Stomach (tissue), 8 donors: ENCODE measurements at regions not wholly inside any gene's neighbourhood (a gene's known extent, or its start where the extent isn't known, plus 50 kb on each side); places are given as distances from the start of the nearest gene placed in this dataset.

Source experiments
- DNase-seq, 2 donors: peaks; one replicate each; pipeline versions ENCODE4 v3.0.0 to v3.0.0-alpha.2; 2013 to 2019
- H3K27ac ChIP-seq, 5 donors: fragments of 200-600 bp in 4 of 5; sonication (generic) in 4 of 5; one replicate each; pipeline ENCODE4 v1.5.1; 2013 to 2019; ENCODE audit warnings: mild to moderate bottlenecking in 1 of 5, moderate library complexity in 1 of 5
- H3K27me3 ChIP-seq, 3 donors: fragments of 200-600 bp; sonication (generic); one replicate each; pipeline ENCODE4 v1.5.1; 2017 to 2019; ENCODE audit warnings: mixed run types in 1 of 3
- H3K36me3 ChIP-seq, 4 donors: fragments of 200-600 bp; sonication (generic); 1 replicate in 3 of 4; 2 replicates in 1 of 4; pipeline ENCODE4 v1.5.1; 2016 to 2019
- H3K4me1 ChIP-seq, 4 donors: fragments of 200-600 bp; sonication (generic); one replicate each; pipeline ENCODE4 v1.5.1; 2016 to 2019
- H3K4me3 ChIP-seq, 4 donors: fragments of 200-600 bp; sonication (generic) in 3 of 4; one replicate each; pipeline ENCODE4 v1.5.1; 2016 to 2019; ENCODE audit warnings: mild to moderate bottlenecking in 1 of 4
- H3K9me3 ChIP-seq, 4 donors: fragments of 200-600 bp; sonication (generic); one replicate each; pipeline ENCODE4 v1.5.1; 2016 to 2019
- CTCF ChIP-seq, 7 experiments: fragments of 450-650 bp in 4 of 7; fragments of 200-600 bp in 3 of 7; sonication (generic) in 3 of 7; IDR thresholded peaks; one replicate each; pipeline ENCODE4 v1.5.1; 2016 to 2019; ENCODE audit warnings: antibody characterized with exemption in 7 of 7, control low read depth in 2 of 7, mild to moderate bottlenecking in 1 of 7
- EP300 ChIP-seq: sonication (generic); formaldehyde crosslinking; IDR thresholded peaks from one replicate; pipeline ENCODE4 v1.6.1; 2017; ENCODE audit warnings: antibody characterized with exemption
- POLR2A ChIP-seq, 4 donors: fragments of 450-650 bp; IDR thresholded peaks; one replicate each; pipeline ENCODE4 v1.6.1; 2016; ENCODE audit warnings: antibody characterized with exemption in 4 of 4, control low read depth in 2 of 4, mild to moderate bottlenecking in 1 of 4, moderate library complexity in 1 of 4
- POLR2AphosphoS5 ChIP-seq, 3 donors: sonication (generic); formaldehyde crosslinking; IDR thresholded peaks; one replicate each; pipeline ENCODE4 v1.6.1; 2016; ENCODE audit warnings: antibody characterized with exemption in 3 of 3
- WGBS, 5 donors: extraction: QIAGEN DNeasy Blood & Tissue Kit in 3 of 5; methylation state at CpG; one replicate each; pipeline versions ENCODE4 v1.1.5 to v1.1.7; 2013 to 2018; 5-methylcytosine and 5-hydroxymethylcytosine counted together
- intact Hi-C: fragments of 100-400 bp; cut with DNase I; formaldehyde crosslinking; loops from one replicate; pipeline ENCODE4 v1.15.1; 2023; ENCODE audit warnings: low total_unique reads
- donor health status: healthy with polysubstance abuse.
- donor health status: Bipolar disorder and iron deficiency.
- donor health status: healthy.

GRCh38 chr18:55688030-55688429 lies 100.0 kb upstream of the TCF4 start:
- 56 to 79% (median 68%) methylated on average over 4 of the region's 4 CpGs for WGBS, 5 donors
- Histone ChIP-seq H3K27ac (no peak overlapping the region), H3K36me3 (no peaks in the 10 kb centered on the region), H3K27me3 (no peaks in the 10 kb centered on the region), H3K4me1 (no peaks in the 10 kb centered on the region), H3K4me3 (no peak overlapping the region), H3K9me3 (no peaks in the 10 kb centered on the region)
- intact Hi-C loops, result no loop called here
- DNase-seq, result no peak
- TF ChIP-seq CTCF (IDR thresholded peaks at IDR 0.05) (no peak), POLR2AphosphoS5 (IDR thresholded peaks at IDR 0.05) (no peak), POLR2A (IDR thresholded peaks at IDR 0.05) (no peak), EP300 (no peak)

GRCh38 chr18:55687106-55687505 lies 99.1 kb upstream of the TCF4 start:
- Histone ChIP-seq H3K9me3 (no peaks in the 10 kb centered on the region), H3K4me3 (no peak overlapping the region), H3K27me3 (no peaks in the 10 kb centered on the region), H3K4me1 (no peaks in the 10 kb centered on the region), H3K36me3 (no peaks in the 10 kb centered on the region), H3K27ac (no peak overlapping the region)
- TF ChIP-seq POLR2AphosphoS5 (IDR thresholded peaks at IDR 0.05), result no peak
- TF ChIP-seq EP300, result no peak
- TF ChIP-seq POLR2A (IDR thresholded peaks at IDR 0.05), result no peak
- no peak for TF ChIP-seq CTCF (IDR thresholded peaks at IDR 0.05)
- no peak for DNase-seq
- WGBS, 5 donors, result 68 to 78% (median 71%) methylated on average over 3 of the region's 3 CpGs
- intact Hi-C loops, result no loop called here

GRCh38 chr18:55685638-55686037 lies 97.6 kb upstream of the TCF4 start:
- TF ChIP-seq POLR2AphosphoS5 (IDR thresholded peaks at IDR 0.05) (no peak), POLR2A (IDR thresholded peaks at IDR 0.05) (no peak), CTCF (IDR thresholded peaks at IDR 0.05) (no peak), EP300 (no peak)

GRCh38 chr18:55672574-55673361 lies 84.8 kb upstream of the TCF4 start:
- 49 to 62% (median 55%) methylated on average over 12 of the region's 12 CpGs for WGBS, 5 donors
- no peak for DNase-seq
- Histone ChIP-seq H3K36me3 (no peaks in the 10 kb centered on the region), H3K27ac (no peak overlapping the region), H3K4me3 (no peak overlapping the region), H3K27me3 (no peaks in the 10 kb centered on the region), H3K4me1 (peaks cover 0 to 8% (median 0%) of the 10 kb centered on the region in 4 donors), H3K9me3 (no peaks in the 10 kb centered on the region)
- TF ChIP-seq POLR2AphosphoS5 (IDR thresholded peaks at IDR 0.05) (no peak), POLR2A (IDR thresholded peaks at IDR 0.05) (no peak), CTCF (IDR thresholded peaks at IDR 0.05) (no peak), EP300 (no peak)
- intact Hi-C loops, result no loop called here

More at GRCh38 chr18:55685638-55686037, 97.6 kb upstream of the TCF4 start:
- DNase-seq, result no peak
- H3K4me3 ChIP-seq, result no peak overlapping the region
- no peaks in the 10 kb centered on the region for H3K27me3 ChIP-seq
- H3K9me3 ChIP-seq, result no peaks in the 10 kb centered on the region
- H3K27ac ChIP-seq, result no peak overlapping the region
- intact Hi-C loops, result no loop called here
- no peaks in the 10 kb centered on the region for H3K4me1 ChIP-seq
- no peaks in the 10 kb centered on the region for H3K36me3 ChIP-seq
